NCI-H748 treated with DMSO at 0.1 percent for 48 hours (cell line): ENCODE measurements at regions not wholly inside any gene's neighbourhood (a gene's known extent, or its start where the extent isn't known, plus 50 kb on each side); places are given as distances from the start of the nearest gene placed in this dataset.

Source experiments
- DNase-seq: peaks from one replicate; lab custom pipeline; 2025; lab: John Stamatoyannopoulos, UW

- no peak for DNase-seq
Observed at GRCh38 chr18:61948846-61949438, 56.1 kb upstream of the RNF152 start.

GRCh38 chr18:61948281-61948741, 55.5 kb upstream of the RNF152 start:
- DNase-seq: no peak

GRCh38 chr18:61946449-61946848, 53.6 kb upstream of the RNF152 start:
- DNase-seq: no peak

- no peak for DNase-seq
Observed at GRCh38 chr18:61943175-61943964, 50.6 kb upstream of the RNF152 start.
